GM12878 (cell line): ENCODE measurements at regions not wholly inside any gene's neighbourhood (a gene's known extent, or its start where the extent isn't known, plus 50 kb on each side); places are given as distances from the start of the nearest gene placed in this dataset.

Experiments
- BHLHE40 ChIP-seq, 2 experiments: fragments of 450-650 bp in 1 of 2; IDR thresholded peaks; 2 replicates each; pipeline ENCODE4 v1.6.1; 2011 to 2017; ENCODE audit warnings: low read depth in 2 of 2, borderline replicate concordance in 1 of 2, improper control_type of control experiment in 1 of 2, low read length in 1 of 2, mild to moderate bottlenecking in 1 of 2
- CTCF ChIP-seq, 3 experiments: IDR thresholded peaks in 2 of 3; conservative IDR thresholded peaks in 1 of 3; 2 replicates each; pipeline ENCODE4 v1.5.1; 2011; ENCODE audit warnings: low read depth in 3 of 3, low read length in 3 of 3, mild to moderate bottlenecking in 3 of 3, control low read depth in 2 of 3, moderate library complexity in 2 of 3, inconsistent platforms in 1 of 3, mixed read lengths in 1 of 3; ENCODE audit not compliant: control insufficient read depth in 2 of 3, insufficient read depth in 1 of 3; ENCODE audit errors: extremely low read depth in 1 of 3
- POLR2AphosphoS2 ChIP-seq: IDR thresholded peaks from 2 replicates; pipeline ENCODE4 v1.6.1; 2011; ENCODE audit warnings: low read depth, mild to moderate bottlenecking, low read length, improper control_type of control experiment, moderate library complexity
- RCOR1 ChIP-seq: conservative IDR thresholded peaks from 2 replicates; pipeline ENCODE4 v1.6.1; 2012; ENCODE audit warnings: low read depth, low read length, improper control_type of control experiment
- SP1 ChIP-seq: IDR thresholded peaks from one replicate; pipeline ENCODE4 v1.6.1; 2011; ENCODE audit warnings: low read depth, low read length
- WRNIP1 ChIP-seq: IDR thresholded peaks from 2 replicates; pipeline ENCODE4 v1.6.1; 2011; ENCODE audit warnings: low read depth, low read length, improper control_type of control experiment, borderline replicate concordance
- YY1 ChIP-seq: IDR thresholded peaks from 2 replicates; pipeline ENCODE4 v1.6.1; 2011; ENCODE audit warnings: low read depth, mild to moderate bottlenecking, low read length
- TF ChIP-seq, protein P1 (sequence below): fragments of 450-650 bp; IDR thresholded peaks from 2 replicates; pipeline ENCODE4 v1.6.1; 2017; ENCODE audit warnings: antibody characterized with exemption, mild to moderate bottlenecking, moderate library complexity

DNA sequence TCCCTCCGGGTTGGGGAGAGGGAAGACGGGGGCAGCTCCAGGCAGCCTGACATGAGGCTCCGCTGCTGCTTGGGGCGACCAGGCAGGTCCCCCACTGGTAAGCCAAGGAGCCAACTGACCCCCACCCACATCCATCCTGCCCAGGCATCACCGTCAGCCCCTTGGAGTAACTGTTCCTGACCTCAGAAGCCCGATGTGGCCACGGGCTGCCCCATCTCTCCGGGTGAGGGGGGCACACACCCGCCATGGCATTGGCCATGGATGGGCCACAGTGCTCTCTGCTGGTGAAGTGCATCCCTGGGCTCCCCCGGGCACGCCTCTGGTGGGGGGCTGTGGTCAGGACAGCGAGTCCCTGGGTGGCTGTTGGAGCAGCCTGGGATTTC, 100.0 kb downstream of the CRYAA start:
- TF ChIP-seq BHLHE40 (IDR thresholded peaks at IDR 0.05; ENCODE audit: borderline replicate concordance in 1 of 2, low read depth in 2 of 2, low read length in 1 of 2) (no peak), SP1 (no peak), CTCF (IDR thresholded peaks at IDR 0.05 in 2 of 3, conservative IDR thresholded peaks at IDR 0.05 in 1 of 3; ENCODE audit: control insufficient read depth in 2 of 3, extremely low read depth in 1 of 3, insufficient read depth in 1 of 3, low read depth in 3 of 3, low read length in 3 of 3) (peak in 2 of 3 experiments; percentile 2 to 13; a peak in 1 of 6 replicates), POLR2AphosphoS2 (no peak), WRNIP1 (no peak), YY1 (no peak), RCOR1 (no peak)
- TF ChIP-seq, protein P1, sequence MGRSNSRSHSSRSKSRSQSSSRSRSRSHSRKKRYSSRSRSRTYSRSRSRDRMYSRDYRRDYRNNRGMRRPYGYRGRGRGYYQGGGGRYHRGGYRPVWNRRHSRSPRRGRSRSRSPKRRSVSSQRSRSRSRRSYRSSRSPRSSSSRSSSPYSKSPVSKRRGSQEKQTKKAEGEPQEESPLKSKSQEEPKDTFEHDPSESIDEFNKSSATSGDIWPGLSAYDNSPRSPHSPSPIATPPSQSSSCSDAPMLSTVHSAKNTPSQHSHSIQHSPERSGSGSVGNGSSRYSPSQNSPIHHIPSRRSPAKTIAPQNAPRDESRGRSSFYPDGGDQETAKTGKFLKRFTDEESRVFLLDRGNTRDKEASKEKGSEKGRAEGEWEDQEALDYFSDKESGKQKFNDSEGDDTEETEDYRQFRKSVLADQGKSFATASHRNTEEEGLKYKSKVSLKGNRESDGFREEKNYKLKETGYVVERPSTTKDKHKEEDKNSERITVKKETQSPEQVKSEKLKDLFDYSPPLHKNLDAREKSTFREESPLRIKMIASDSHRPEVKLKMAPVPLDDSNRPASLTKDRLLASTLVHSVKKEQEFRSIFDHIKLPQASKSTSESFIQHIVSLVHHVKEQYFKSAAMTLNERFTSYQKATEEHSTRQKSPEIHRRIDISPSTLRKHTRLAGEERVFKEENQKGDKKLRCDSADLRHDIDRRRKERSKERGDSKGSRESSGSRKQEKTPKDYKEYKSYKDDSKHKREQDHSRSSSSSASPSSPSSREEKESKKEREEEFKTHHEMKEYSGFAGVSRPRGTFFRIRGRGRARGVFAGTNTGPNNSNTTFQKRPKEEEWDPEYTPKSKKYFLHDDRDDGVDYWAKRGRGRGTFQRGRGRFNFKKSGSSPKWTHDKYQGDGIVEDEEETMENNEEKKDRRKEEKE = no peak
